Activated CD8-positive, alpha-beta T cell treated with anti-CD3 and anti-CD28 coated beads, Interleukin-2, amount 10 ng/mL, durations not matched to agents 7 days and 5 days (primary cell): ENCODE measurements at regions not wholly inside any gene's neighbourhood (a gene's known extent, or its start where the extent isn't known, plus 50 kb on each side); places are given as distances from the start of the nearest gene placed in this dataset.

Source experiments
- ATAC-seq: fragments of 150-1000 bp; cut with Tn5 transposase; one replicate; pipeline ENCODE4 v1.10.0; 2021; ENCODE audit warnings: moderate library complexity
- CTCF ChIA-PET: fragments of 350-600 bp; sonication (Branson Sonifier 250); formaldehyde crosslinking; loops from one replicate; lab custom pipeline; 2021; ENCODE audit warnings: antibody characterized with exemption; lab: Charles Lee
- POLR2A ChIA-PET: fragments of 350-600 bp; sonication (Branson Sonifier 250); formaldehyde crosslinking; loops from one replicate; lab custom pipeline; 2021; ENCODE audit warnings: antibody characterized with exemption; lab: Charles Lee
- DNase-seq: peaks from one replicate; pipeline ENCODE4 v3.0.0-alpha.2; 2020
- H3K27ac Mint-ChIP-seq: one replicate; pipeline ENCODE4 v1.8.0; 2021; ENCODE audit warnings: mild to moderate bottlenecking, mixed read lengths
- H3K27me3 Mint-ChIP-seq: one replicate; pipeline ENCODE4 v1.8.0; 2021; ENCODE audit warnings: low read depth, mixed read lengths
- H3K36me3 Mint-ChIP-seq: one replicate; pipeline ENCODE4 v1.8.0; 2021; ENCODE audit warnings: low read depth, mixed read lengths
- H3K4me1 Mint-ChIP-seq: one replicate; pipeline ENCODE4 v1.8.0; 2021; ENCODE audit warnings: low read depth, mixed read lengths
- H3K4me3 Mint-ChIP-seq: one replicate; pipeline ENCODE4 v1.8.0; 2021; ENCODE audit warnings: mild to moderate bottlenecking, mixed read lengths
- H3K9me3 Mint-ChIP-seq: one replicate; pipeline ENCODE4 v1.8.0; 2022; ENCODE audit warnings: mixed read lengths; ENCODE audit not compliant: insufficient read depth

DNA sequence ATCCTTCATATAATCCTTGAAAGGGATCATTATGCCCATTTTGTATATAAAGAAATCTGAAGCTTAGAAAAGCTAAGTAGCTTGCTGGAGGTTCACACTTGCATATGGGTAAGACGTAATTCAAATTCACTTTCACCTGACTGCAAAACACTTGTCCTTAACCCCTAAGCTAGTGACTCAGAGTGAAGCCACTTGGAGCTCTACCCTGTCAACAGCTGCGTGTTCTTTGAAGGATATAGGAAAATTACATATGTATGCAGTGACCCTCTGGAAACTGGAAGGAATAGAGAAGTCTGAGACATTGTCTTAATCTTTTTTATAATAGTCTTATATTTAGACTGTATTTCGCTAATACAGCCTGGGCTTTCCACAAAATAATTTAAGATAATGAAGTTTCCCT is 80.0 kb upstream of the STK32A start:
- no peaks in the 10 kb centered on the region for H3K27me3 Mint-ChIP-seq
- CTCF ChIA-PET = no interaction called here
- no peak overlapping the region for H3K27ac Mint-ChIP-seq
- no peaks in the 10 kb centered on the region for H3K36me3 Mint-ChIP-seq
- POLR2A ChIA-PET = no interaction called here
- no peak for DNase-seq
- H3K4me3 Mint-ChIP-seq = no peak overlapping the region
- no peaks in the 10 kb centered on the region for H3K9me3 Mint-ChIP-seq
- no peak for ATAC-seq
- H3K4me1 Mint-ChIP-seq = no peaks in the 10 kb centered on the region

DNA sequence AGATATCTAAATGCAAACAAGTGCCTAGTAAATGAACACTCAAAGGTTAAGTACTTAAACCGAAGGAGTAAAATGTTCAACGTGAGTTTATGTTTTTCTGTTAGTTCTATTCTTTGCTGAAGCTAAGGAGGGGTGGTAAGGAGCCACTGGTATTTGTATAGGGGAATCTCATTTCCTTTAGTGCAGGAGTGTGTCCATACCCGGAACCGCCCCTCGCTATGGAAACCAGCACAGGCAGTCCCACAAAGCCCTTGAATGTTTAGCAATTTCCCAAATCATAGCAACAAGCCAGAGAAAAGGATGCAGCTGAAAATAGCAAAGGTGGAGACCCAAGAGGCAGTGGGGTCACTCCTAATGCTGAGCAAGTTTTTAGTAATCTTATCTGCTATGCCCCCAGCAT is 78.8 kb upstream of the STK32A start:
- POLR2A ChIA-PET = no interaction called here
- Mint-ChIP-seq H3K4me3 (no peak overlapping the region), H3K9me3 (no peaks in the 10 kb centered on the region), H3K27me3 (no peaks in the 10 kb centered on the region), H3K4me1 (no peaks in the 10 kb centered on the region), H3K36me3 (no peaks in the 10 kb centered on the region), H3K27ac (no peak overlapping the region)
- ATAC-seq (no peak), DNase-seq (no peak)
- CTCF ChIA-PET = interaction anchor here (1.1 kb wide), 1 partner anchor 33 kb away, joined by 4 read pairs; no protein-coding TSS in a partner anchor

DNA sequence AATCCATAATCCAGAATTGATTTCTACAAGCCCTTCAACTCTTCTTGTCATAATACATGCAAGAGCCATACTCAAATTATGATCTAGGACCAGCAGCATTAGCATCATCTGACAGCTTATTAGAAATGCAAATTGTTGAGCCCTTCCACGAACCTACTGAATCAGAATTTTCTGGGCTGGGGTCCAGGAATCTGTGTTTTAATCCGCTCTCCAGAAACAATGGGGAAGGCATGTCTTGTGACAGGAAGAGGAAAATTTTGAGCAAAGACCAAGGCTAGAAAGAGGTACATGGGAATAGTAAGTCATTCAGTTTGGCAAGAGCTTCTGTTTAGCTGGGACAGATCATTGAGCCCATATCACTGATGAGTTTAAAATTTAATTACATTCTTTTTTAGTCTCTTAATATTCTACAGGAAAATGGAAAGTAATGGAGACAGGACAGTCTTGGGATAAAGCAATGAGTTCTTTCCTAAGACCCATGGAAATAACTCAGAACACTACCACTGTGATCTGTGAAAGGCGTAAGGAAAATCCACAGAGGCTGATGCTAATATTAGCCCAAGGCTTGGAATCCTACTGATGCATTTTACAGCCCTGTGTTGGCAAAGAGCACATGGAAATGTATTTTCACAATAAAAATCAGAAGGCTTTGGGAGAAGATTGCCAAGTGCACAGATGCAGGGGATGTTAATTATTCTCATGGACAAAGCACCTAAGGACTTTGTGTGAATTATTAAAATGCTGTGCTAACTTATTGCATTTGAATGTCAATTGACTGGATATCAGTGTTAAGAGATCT is 73.7 kb upstream of the STK32A start:
- ChIA-PET POLR2A (no interaction called here), CTCF (no interaction called here)
- no peak for DNase-seq
- Mint-ChIP-seq H3K27ac (no peak overlapping the region), H3K9me3 (no peaks in the 10 kb centered on the region), H3K4me1 (no peaks in the 10 kb centered on the region), H3K4me3 (no peak overlapping the region), H3K27me3 (no peaks in the 10 kb centered on the region), H3K36me3 (no peaks in the 10 kb centered on the region)
- no peak for ATAC-seq

DNA sequence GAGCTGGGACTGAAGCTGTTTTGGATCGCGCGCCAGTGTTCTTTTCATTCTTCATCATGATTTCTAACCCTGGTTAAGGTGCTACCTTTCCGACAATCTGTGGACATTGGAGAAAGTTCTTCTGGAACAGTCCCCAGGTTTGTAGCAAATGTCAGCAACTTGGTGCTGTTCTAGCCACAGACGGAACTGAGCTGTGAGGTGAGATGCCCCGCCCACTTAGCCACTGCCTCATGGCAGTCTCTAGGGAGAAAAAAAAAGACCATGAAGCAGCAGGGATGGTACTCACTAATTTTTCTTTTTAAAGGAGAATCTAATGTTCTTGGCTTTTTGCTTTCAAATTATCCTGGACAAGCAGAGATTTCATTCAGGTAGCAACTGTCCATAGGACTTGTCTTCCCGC is 72.1 kb upstream of the STK32A start:
- H3K4me1 Mint-ChIP-seq = no peaks in the 10 kb centered on the region
- CTCF ChIA-PET = no interaction called here

DNA sequence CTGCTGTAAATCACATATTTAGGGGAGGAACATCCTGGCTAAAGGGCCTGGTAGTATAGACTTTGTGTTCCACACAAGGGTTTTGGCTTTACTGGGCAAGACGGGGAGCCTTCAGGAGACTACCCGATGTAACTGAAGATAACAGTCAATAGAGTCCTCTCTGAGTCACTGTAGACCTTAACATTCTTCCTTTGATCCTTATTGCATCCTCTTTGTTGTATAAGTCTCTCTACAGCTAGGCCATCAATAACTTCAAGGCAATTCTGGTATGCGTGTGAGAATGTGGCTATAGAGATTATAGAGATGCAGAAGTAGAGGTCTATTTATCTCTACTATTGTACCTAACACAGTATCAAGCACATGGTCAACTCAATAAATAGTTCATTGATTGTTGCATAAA is 67.3 kb upstream of the STK32A start:
- Mint-ChIP-seq H3K4me3 (no peak overlapping the region), H3K27ac (no peak overlapping the region), H3K27me3 (no peaks in the 10 kb centered on the region), H3K9me3 (no peaks in the 10 kb centered on the region), H3K36me3 (no peaks in the 10 kb centered on the region), H3K4me1 (peaks cover 4% of the 10 kb centered on the region)
- POLR2A ChIA-PET = no interaction called here
- CTCF ChIA-PET = no interaction called here
- ATAC-seq (no peak), DNase-seq (no peak)

More for the DNA sequence above, 72.1 kb upstream of the STK32A start:
- no peak overlapping the region for H3K4me3 Mint-ChIP-seq
- POLR2A ChIA-PET = no interaction called here
- H3K27me3 Mint-ChIP-seq = no peaks in the 10 kb centered on the region
- H3K9me3 Mint-ChIP-seq = no peaks in the 10 kb centered on the region
- H3K36me3 Mint-ChIP-seq = no peaks in the 10 kb centered on the region
- DNase-seq (no peak), ATAC-seq (no peak)
- no peak overlapping the region for H3K27ac Mint-ChIP-seq

DNA sequence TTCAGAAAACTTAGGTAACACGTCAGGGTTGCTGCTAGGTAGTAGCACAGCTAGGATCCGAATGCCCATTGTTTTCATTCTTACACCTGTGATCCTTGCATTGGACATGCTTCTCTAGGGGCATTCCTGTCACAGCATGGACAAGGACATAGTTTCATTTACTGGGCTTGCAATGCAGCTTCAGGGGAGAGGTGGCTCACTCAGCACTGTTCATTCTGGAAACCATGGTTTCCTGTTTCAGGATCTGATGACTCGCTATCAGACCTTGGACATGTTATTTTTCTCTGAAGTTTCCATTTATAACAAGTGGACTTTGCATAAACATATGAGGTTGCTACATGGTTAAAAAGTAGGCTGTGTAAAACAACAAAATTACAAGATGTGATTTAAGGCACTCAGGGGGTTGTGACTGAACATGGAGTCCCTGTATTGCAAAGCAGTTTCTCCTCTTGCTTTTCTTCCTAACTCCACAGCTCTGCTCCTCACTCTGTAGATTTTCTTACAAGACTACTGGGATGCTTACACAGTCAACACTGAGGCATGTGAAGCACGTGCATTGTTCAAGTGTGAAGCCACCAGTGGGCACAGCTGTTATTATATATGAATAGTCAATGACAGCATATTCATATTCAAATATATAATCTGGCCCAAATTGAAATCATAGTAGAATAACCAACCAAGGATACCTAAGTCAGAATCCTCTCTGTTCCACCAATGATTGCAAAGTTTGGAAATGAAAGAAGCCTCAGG is 66.1 kb upstream of the STK32A start:
- no peak for ATAC-seq
- H3K9me3 Mint-ChIP-seq = no peaks in the 10 kb centered on the region
- CTCF ChIA-PET = interaction anchor here (1.0 kb wide), 1 partner anchor 20 kb away, joined by 7 read pairs; no protein-coding TSS in a partner anchor

DNA sequence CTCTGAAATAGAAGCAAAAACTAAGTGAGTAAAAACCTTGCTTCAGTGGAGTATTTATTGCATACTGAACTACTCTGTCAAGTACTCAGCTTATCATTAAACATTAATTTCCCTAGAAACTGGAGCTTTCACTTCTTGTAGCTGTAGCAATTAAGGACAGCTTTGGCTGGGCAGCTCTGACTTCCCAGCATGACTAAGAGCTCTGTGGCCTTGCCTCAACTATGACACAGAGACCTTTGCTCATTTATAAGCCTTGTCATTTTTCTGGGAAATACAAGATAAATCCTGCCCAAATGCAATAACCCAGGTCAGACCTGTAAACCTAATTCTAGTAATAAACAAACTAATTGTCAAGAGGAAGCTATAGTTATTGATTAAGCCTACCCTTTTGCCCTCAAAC is 65.4 kb upstream of the STK32A start:
- Mint-ChIP-seq H3K27me3 (no peaks in the 10 kb centered on the region), H3K36me3 (no peaks in the 10 kb centered on the region), H3K9me3 (no peaks in the 10 kb centered on the region), H3K4me3 (no peak overlapping the region), H3K4me1 (peaks cover 4% of the 10 kb centered on the region), H3K27ac (no peak overlapping the region)
- POLR2A ChIA-PET = no interaction called here
- DNase-seq (no peak), ATAC-seq (no peak)
- CTCF ChIA-PET = interaction anchor here (1.0 kb wide), 1 partner anchor 19 kb away, joined by 7 read pairs; no protein-coding TSS in a partner anchor

More for the DNA sequence above, 66.1 kb upstream of the STK32A start:
- H3K36me3 Mint-ChIP-seq = no peaks in the 10 kb centered on the region
- DNase-seq = no peak
- POLR2A ChIA-PET = no interaction called here
- H3K4me1 Mint-ChIP-seq = peaks cover 4% of the 10 kb centered on the region
- H3K27ac Mint-ChIP-seq = no peak overlapping the region
- no peak overlapping the region for H3K4me3 Mint-ChIP-seq
- H3K27me3 Mint-ChIP-seq = no peaks in the 10 kb centered on the region

DNA sequence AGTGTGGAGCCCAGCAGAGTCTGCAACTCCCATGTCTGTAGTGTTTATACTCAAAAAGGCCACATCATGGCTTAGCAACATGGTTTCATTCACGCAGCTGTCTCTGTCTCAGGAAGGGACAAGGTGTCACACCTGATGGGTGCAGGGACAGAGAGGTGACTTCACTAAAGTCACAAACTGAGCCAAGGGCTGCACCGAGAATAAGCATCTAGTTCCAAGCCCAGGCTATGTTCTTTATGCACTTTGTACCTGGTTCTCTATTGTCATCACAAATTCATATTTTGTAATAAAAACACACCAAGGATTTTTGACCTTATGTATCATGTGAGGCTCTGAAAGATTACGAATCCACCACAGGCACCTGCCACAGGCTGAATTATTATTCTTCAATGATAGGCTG is 64.9 kb upstream of the STK32A start:
- DNase-seq (no peak), ATAC-seq (no peak)
- Mint-ChIP-seq H3K27me3 (no peaks in the 10 kb centered on the region), H3K36me3 (no peaks in the 10 kb centered on the region), H3K4me1 (peaks cover 4% of the 10 kb centered on the region), H3K4me3 (no peak overlapping the region), H3K9me3 (no peaks in the 10 kb centered on the region), H3K27ac (no peak overlapping the region)
- POLR2A ChIA-PET = no interaction called here
- CTCF ChIA-PET = interaction anchor here (1.0 kb wide), 1 partner anchor 19 kb away, joined by 7 read pairs; no protein-coding TSS in a partner anchor

DNA sequence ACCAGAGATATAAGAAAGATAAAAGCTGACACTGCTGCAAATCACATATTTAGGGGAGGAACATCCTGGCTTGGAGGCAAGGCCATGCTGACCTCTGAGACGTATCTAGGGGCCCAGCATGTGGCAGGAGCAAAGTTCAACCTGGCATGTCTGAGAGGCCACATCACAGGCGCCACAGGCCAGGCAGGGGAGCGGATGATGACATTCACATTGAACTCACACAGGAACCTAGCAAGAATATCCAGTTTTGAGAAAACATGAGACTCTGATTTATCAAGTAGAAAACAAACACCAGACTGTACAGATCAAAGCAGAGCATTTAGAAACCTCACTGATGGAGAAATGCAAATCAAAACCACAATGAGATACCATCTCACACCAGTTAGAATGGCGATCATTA is 64.2 kb upstream of the STK32A start:
- DNase-seq (no peak), ATAC-seq (no peak)
- CTCF ChIA-PET = no interaction called here
- Mint-ChIP-seq H3K9me3 (no peaks in the 10 kb centered on the region), H3K27ac (no peak overlapping the region), H3K27me3 (no peaks in the 10 kb centered on the region), H3K4me1 (peaks cover 4% of the 10 kb centered on the region), H3K36me3 (no peaks in the 10 kb centered on the region), H3K4me3 (no peak overlapping the region)
- POLR2A ChIA-PET = no interaction called here

DNA sequence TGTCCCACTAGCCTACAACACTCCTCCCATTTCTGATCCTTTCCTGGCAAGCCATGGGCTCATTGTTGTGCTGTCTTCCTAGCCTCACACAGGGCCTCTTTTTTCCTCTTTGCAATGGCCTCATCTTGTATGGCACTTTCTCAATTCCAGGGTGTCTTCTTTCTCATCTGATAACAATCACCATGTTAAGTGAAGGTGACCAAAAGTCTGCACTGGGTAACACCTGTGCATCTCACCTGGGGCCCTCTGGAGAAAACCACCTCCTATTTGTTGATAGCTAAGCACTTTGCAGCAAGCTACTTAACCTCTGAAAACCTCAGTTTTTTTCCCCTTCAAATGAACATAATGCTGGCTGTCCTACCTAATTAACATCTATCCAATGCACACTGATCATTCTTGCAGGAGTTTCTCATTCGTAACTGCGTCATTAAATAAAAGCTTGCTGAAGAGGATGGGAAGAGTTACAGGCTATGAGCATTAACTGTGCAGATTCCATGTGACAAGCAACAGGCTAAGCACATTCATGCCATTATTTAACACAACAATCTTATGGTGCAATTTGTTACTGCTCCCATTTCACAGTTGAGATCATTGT is 60.1 kb upstream of the STK32A start:
- H3K4me3 Mint-ChIP-seq = no peak overlapping the region
- ChIA-PET POLR2A (no interaction called here), CTCF (no interaction called here)
- no peaks in the 10 kb centered on the region for H3K9me3 Mint-ChIP-seq
- H3K27ac Mint-ChIP-seq = no peak overlapping the region
- no peaks in the 10 kb centered on the region for H3K36me3 Mint-ChIP-seq
- H3K27me3 Mint-ChIP-seq = no peaks in the 10 kb centered on the region
- DNase-seq (no peak), ATAC-seq (no peak)
- H3K4me1 Mint-ChIP-seq = peaks cover 4% of the 10 kb centered on the region

DNA sequence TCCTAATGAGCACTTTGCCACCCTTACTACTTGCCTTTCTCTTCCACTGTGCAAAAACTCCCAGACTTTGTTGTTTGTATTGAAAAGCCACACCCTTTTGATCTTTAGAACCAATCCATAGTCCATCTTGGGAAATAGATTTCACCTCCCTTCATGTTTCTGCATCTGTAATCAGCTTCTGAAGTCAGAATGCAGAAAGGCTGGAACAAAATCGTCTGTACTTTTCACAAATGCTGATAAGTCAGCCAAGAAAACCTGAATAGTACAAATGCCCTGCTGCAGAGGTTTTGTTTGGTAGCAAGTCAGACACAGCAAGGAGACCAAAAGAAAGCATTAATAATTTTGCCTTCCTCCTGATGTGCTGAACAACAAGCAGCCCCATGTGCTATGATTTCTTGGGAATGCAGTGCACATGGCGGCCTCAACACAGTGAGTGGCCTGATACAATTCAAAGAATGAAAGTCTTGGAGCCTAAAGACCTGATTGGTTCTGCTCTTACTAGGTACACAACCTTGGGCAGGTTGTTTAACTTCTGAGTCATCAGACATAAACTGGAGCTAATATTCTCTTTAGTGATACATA is 59.2 kb upstream of the STK32A start:
- H3K27ac Mint-ChIP-seq = no peak overlapping the region
- no peaks in the 10 kb centered on the region for H3K36me3 Mint-ChIP-seq
- no peaks in the 10 kb centered on the region for H3K27me3 Mint-ChIP-seq
- DNase-seq (no peak), ATAC-seq (no peak)
- CTCF ChIA-PET = interaction anchor here (1.0 kb wide), 1 partner anchor 14 kb away, joined by 6 read pairs; no protein-coding TSS in a partner anchor
- H3K9me3 Mint-ChIP-seq = no peaks in the 10 kb centered on the region
- POLR2A ChIA-PET = no interaction called here
- no peak overlapping the region for H3K4me3 Mint-ChIP-seq
- H3K4me1 Mint-ChIP-seq = peaks cover 2% of the 10 kb centered on the region
